ENCODE measurements at regions not wholly inside any gene's neighbourhood (a gene's known extent, or its start where the extent isn't known, plus 50 kb on each side); places are given as distances from the start of the nearest gene placed in this dataset.

DNA sequence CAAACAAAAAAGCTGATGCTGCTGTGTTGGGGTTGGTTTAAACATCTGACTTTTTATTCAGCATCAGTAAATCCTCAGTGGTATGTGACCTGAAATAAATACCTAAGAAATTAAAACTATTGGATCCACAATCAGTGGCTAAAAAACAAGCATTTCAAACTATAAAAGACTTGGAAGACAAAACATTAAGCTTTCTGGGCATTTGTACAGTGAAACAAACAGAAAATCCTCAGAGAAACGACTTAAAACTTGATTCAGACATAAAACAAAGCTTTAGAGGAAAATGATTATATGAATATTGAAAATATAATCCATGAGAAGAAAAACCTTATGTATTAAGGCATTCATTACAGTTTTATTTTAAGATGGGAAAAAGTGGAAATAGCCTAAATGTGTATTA, 213.3 kb upstream of the INTU start:
- TF ChIP-seq, protein P1, sequence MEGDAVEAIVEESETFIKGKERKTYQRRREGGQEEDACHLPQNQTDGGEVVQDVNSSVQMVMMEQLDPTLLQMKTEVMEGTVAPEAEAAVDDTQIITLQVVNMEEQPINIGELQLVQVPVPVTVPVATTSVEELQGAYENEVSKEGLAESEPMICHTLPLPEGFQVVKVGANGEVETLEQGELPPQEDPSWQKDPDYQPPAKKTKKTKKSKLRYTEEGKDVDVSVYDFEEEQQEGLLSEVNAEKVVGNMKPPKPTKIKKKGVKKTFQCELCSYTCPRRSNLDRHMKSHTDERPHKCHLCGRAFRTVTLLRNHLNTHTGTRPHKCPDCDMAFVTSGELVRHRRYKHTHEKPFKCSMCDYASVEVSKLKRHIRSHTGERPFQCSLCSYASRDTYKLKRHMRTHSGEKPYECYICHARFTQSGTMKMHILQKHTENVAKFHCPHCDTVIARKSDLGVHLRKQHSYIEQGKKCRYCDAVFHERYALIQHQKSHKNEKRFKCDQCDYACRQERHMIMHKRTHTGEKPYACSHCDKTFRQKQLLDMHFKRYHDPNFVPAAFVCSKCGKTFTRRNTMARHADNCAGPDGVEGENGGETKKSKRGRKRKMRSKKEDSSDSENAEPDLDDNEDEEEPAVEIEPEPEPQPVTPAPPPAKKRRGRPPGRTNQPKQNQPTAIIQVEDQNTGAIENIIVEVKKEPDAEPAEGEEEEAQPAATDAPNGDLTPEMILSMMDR (conservative IDR thresholded peaks at IDR 0.05 in 1 of 2, IDR thresholded peaks at IDR 0.05 in 1 of 2; ENCODE audit: low read depth in 1 of 2, low read length in 2 of 2) = no peak
- no peak for TF ChIP-seq EZH2 (IDR thresholded peaks at IDR 0.05; ENCODE audit: low read length, missing control alignments)

All from fibroblast of lung (primary cell).